GM18858 (cell line): ENCODE measurements at regions not wholly inside any gene's neighbourhood (a gene's known extent, or its start where the extent isn't known, plus 50 kb on each side); places are given as distances from the start of the nearest gene placed in this dataset.

ENCODE experiments used
- ATAC-seq: cut with Tn5 transposase; IDR thresholded peaks from one replicate; pipeline ENCODE4 v1.9.1; 2021; ENCODE audit not compliant: unreplicated experiment

DNA sequence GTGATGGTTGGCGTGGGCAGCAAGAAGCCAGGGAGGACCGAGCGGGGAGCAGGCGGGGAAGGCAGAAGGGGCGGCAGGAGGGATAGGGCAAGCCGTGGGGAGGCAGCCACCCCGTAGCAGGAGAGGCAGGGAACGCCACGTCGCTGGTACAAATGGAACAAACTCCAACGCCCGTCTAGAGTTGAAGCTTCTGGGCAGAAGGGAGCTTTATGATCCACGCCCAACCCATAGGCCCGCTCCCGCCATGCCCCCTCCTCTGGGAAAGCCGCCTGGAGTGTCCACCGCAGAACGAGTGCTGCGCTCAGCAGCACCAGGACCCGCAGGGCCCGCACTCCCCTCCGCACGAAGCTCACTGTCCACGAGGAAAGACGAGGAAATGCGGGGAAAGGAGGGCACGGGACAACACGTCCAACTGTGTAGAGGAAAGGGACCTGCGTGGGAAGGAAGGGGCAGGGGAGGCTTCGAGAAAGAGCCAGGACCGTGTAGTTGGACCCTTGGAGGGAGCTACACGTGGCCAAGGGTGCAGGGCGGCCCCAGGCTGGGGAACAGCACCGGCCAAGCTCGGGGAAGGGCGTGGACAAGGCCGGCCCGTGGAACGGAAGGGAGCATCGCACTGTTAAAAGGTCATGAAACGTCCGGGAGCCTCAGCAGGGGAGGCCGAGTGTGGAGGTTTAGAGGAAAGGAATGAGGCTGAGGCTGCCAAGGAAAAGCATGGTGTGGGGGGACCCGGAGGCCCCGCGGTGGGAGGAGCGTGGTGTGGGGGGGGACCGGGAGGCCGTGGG lies 204.0 kb downstream of the DLL1 start:
- ATAC-seq = no peak

DNA sequence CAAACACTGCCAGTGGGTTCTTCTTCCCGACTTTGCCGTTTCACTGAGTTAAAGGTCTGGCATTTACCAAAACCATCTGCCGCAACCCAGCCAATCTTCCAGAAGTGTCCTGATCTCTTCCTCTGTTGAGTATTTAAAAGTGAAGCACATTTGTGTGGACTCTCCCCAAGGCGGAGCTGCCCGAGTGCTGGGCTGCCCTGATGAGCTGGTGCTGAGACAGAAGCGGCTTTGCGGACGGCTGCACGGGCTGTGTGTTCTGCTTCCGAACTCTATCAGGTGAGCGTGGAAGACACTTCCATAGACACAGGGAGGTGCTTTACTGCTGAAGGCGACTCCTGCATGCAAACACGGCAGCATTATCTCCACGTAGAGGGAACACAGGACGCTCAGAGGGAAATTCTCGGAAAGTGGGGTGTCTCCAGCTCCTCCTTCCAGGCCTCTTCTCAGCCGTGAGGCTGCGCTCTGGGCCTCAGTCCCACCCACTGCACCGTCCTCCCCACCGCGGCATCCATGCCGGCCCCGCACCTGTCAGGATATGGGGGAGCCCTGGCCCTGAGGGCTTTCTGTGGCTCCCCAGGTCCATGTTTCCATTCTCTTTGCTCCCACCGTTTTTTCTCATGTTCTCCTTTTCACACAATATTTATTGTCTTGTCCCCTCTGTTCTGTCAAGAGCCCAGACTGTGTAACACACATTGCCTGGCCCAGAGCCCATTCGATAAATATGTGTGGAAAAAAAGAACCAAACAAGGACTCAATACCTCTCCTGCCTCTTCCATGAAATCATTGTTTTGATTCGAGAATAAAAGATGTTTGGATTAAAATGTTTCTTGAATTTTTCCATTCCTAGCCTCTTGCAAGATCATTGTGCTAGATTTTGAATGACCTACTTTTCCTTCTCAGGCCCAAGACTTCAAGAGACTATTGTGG lies 205.1 kb downstream of the DLL1 start:
- ATAC-seq = no peak

- ATAC-seq = no peak
Measured at GRCh38 chr6:170084166-170084730, 206.6 kb downstream of the DLL1 start.

DNA sequence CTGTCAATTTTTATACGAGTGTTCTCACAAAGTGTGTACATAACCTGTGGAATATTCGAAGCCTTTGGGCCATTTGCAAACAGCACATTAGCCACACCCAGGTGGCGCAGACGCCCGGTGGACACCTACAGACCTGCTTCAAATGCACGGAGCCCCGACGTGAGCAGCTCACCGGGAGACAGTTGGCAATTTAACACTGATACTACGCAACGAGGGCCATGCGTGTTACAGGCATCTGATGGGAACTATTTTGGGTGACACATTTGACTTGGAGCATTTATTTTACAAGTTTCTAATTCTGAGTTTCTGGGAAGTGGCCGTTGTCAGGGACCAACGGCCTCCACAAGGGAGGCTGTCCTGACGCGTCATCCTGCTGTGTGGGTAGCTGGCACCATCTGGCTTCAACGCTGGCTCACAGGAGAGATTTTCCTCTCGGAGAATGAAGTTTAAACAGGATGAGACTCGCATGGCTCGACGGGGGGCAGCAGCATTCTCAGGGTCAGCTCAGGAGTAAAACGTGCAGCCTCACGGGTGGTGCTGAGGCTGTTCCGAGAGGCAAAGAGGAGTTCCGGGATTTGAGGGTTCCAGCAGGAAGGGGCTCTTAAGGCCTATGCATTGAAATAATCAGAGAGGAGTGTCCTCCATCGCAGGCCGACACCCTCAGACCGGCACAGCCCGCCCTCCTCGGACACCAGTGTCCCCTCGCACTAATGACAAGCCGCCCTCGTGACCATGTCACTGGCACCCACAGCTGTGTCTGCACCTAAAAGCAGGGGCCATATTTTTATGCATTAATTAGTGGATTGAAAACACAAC lies 207.4 kb downstream of the DLL1 start:
- no peak for ATAC-seq

- ATAC-seq = no peak
Measured at GRCh38 chr6:170082531-170083187, 208.2 kb downstream of the DLL1 start.

DNA sequence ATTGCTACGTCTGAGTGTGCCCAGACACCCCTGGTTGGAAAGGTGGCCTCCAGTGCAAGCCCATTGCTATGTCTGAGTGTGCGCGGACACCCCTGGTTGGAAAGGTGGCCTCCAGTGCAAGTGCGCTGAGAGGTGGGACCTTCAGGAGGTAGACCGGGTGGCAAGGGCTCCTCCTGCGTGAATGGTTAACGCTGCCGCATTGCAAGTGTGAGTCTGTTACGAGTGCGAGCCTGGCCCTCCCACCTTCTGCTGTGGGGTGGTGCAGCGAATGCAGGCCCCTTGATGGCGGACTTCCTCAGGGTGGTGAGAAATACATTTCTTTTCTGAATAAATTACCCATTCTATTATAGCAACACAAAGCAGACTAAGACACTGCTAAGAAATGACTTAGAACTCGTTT lies 208.8 kb downstream of the DLL1 start:
- no peak for ATAC-seq

- ATAC-seq = no peak
Measured at GRCh38 chr6:170081556-170081955, 209.3 kb downstream of the DLL1 start.

- ATAC-seq = no peak
Measured at GRCh38 chr6:170080828-170081371, 210.0 kb downstream of the DLL1 start.

DNA sequence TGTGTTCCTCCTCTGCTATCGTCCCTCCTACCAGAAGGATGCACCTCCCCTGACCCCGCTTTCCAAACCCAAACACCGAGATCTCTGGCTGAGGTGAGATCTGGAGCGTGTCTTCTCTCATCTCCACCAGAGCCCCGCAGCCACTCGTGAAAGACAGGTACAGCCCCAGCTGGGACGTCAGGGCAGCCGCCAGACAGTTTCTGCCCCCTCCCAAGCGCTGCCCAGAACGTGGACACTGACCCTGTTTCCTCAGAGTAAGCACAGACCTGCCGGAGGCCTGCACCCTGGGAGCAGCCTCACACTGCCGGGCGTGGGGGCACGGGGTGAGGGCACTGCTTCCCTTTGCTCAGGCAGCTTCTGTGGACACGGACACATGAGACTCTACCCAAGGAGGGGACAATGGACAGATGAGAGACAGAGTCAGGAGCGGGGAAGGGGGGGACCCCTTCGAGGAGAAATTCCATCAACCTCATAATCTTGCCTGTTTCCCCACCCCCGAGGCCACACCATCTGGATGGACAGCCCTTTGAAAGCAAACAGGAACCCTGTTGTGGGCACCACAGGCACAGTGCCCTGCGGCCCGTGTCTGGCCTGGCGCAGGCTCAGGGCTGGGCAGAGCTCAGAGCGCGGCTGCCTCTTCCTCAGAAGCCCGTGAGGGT lies 210.6 kb downstream of the DLL1 start:
- ATAC-seq = no peak

GRCh38 chr6:170076466-170077165 lies 214.3 kb downstream of the DLL1 start:
- ATAC-seq = no peak

DNA sequence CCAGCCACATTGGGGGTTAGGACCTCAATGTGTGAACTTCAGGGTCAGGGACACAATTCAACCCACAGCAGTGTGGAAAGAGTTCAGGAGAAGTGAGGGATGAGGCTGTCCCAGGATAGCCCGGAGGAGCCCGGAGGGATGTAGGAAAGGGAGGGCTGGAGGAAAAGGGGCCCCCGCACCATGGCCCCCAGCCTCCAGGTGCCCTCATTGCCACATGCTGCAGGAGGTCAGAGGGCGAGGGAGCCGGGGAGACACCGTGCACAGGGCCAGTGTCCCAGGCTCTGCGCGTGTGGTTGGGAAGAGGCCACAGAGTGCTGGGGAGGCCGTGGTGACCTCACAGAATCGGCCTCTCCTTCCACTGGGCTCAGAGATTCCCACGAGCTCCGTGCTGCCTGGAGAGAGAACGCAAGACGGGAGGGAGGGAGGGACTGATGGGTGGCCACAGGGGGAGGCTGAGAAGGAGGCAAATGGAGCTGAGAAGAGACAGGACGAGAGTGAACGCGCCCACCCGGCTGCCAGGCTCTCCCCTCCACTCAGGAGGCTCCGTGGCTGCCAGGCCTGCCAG lies 215.1 kb downstream of the DLL1 start:
- no peak for ATAC-seq

GRCh38 chr6:170074907-170075306 lies 216.0 kb downstream of the DLL1 start:
- ATAC-seq = no peak

- ATAC-seq = no peak
Measured at GRCh38 chr6:170074435-170074834, 216.4 kb downstream of the DLL1 start.

GRCh38 chr6:170073846-170074245 lies 217.0 kb downstream of the DLL1 start:
- ATAC-seq = no peak

DNA sequence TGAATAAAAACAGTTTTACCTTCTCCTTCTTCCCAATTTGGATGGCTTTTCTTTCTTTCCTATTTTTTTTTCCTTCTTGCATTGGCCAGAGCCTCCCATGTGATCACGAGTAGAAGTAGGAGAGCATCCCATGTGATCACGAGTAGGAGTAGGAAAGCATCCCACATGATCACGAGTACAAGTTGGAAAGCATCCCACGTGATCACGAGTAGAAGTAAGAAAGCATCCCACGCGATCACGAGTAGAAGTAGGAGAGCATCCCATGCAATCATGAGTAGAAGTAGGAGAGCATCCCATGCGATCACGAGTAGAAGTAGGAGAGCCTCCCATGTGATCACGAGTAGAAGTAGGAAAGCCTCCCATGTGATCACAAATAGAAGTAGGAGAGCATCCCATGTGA lies 218.6 kb downstream of the DLL1 start:
- ATAC-seq = no peak

DNA sequence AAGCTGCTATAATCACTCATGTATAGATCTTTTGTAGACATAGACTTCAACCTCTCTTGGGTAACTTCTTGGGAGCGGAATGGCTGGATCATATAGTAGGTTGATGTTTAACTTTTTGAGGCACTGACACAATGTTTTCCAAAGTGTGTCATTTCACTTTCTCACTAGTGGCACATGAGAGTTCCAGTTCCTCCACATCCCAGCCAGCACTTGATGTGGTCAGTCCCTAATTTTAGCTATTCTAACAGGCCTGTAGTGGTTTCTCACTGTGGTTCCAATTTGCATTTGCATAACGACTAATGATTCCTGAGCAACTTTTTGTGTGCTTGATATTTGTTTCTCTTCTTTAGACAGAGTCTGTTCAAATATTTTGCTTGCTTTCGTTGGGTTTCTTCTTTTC lies 221.3 kb downstream of the DLL1 start:
- ATAC-seq = no peak

- no peak for ATAC-seq
Measured at GRCh38 chr6:170068496-170068895, 222.4 kb downstream of the DLL1 start.

- ATAC-seq = no peak
Measured at GRCh38 chr6:170067923-170068360, 222.9 kb downstream of the DLL1 start.
